Nucleus accumbens (tissue), 56 donors: ENCODE measurements at regions not wholly inside any gene's neighbourhood (a gene's known extent, or its start where the extent isn't known, plus 50 kb on each side); places are given as distances from the start of the nearest gene placed in this dataset.
"Not testable (repeated sequence)": the region's sequence is repeated elsewhere in the genome, so short reads cannot be mapped to it uniquely, and the experiment has no call there.

Source experiments
- DNase-seq, 56 donors: peaks; one replicate each; lab custom pipeline; 2025; lab: John Stamatoyannopoulos, UW

DNA sequence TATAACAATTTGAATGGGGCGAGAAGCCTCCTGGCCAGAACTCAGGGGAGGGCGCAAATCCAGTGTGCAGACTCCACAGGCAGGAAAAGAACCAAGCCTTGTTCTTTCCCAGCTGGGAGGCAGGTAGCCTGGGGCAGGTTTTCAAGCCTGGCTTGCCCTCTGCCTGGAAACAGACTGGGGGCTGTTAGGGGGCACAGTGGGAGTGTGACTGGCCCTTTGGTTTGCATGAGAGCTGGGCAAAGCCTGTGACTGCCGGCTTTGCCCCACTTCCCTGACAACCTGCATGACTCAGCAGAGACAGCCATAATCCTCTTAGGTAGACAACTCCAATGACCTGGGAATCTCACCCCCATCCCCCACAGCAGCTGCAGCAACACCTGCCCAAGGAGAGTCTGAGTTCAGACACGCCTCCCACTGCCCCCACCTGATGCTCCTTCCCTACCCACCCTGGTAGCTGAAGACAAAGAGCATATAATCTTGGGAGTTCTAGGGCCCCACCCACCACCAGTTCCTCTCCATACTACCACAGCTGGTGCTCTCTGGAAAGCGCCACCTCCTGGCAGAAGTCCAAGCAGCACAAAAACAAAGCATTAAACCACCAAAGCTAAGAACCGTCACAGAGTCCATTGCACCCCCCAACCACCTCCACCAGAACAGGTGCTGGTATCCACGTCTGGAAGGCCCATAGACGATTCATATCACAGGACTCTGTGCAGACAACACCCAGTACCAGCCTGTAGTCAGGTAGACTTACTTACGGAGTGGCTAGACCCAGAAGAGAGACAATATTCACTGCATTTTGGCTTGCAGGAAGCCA, 402.5 kb downstream of the STK39 start:
- no peak for DNase-seq

DNA sequence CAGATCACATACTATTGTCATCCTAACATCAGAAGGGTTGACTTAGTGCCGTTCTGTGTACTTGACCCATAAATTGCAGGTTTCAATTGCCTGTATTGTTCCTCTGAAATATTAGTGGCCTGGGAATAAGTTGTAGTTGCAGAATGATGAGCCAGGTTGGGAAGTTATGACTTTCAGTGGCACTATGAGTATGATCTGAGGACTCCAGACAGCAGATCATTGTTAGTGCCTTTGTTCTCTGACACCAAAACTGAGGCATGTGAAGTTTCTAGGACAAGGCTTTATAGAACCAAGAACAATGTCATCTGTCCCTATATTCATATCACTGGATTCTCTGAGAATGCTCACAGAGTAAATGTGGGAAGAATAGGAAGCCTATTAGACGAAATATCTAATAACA, 403.7 kb downstream of the STK39 start:
- DNase-seq = no peak

DNA sequence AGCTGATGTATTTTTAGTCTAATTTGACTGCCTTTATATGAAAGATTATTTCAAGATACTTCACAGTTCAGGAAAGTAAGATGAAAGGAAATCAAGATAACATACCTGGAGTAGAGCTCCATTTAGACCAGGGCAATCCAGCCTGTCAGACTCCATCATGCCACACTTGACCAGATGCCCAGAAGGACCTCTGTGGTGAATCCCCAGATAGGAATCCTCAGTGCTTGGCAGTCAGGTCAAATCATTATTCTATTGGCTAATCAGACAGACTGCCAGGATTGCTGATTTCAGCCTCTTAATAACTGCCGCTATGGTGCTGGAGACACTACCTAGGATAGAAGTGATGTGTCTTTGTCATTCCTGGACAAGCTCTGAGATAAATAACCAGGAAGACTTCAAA, 404.2 kb downstream of the STK39 start:
- DNase-seq = no peak

DNA sequence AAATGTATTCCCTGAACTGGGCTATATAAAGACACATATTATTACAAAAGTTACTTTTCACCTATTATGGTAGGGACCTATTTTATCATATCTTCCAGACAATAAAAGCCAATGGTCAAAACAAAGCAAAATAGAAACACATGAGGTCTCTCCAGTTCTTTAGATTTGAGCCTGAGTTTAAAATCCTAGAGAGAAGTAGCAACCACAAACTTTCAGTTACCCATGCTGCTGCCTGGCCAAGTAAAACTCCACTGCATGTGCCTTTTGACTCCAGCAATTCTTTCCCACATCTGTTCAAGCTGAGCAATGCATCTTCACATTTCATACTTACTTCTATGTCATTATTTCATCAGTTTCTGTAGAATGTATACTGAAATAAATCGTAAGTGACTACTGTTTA, 405.3 kb downstream of the STK39 start:
- no peak for DNase-seq

DNA sequence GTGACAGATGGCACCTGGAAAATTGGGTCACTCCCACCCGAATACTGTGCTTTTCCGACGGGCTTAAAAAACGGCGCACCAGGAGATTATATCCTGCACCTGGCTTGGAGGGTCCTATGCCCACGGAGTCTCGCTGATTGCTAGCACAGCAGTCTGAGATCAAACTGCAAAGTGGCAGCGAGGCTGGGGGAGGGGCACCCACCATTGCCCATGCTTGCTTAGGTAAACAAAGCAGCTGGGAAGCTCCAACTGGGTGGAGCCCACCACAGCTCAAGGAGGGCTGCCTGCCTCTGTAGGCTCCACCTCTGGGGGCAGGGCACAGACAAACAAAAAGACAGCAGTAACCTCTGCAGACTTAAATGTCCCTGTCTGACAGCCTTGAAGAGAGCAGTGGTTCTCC, 412.1 kb downstream of the STK39 start:
- DNase-seq = not testable (repeated sequence)

DNA sequence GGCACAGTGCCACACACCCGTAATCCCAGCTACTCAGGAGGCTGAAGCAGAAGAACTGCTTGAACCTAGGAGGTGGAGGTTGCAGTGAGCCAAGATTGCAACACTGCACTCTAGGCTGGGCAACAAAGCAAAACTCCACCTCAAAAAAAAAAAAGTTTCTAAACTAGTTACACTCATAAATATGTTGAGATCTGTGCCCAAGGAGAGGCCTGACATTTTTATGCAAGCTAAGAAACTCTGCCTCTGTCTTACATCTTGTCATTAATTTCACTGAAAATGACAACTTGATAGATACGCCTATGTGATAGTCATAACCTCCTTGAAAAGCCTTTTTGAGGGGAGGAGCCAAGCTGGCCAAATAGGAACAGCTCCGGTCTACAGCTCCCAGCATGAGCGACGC, 412.7 kb downstream of the STK39 start:
- DNase-seq = no peak

DNA sequence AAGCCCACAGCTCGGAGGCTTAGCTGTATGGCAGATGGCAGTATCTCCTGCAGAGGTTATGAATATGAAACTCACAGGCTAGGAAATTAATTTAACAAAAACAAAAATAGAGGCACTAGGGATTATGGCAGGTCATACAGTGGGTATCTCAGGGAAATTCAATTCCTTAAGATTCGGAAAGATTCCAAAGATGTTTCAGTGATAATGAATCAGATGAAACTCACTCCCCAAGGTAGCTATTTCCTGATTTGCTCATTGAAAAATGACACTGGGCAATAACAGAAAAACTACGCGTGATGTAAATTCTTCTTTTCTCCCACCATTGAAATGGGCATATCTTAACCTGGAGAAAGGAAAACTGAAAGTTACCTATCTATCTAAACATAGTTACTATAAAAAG, 414.1 kb downstream of the STK39 start:
- DNase-seq = no peak

DNA sequence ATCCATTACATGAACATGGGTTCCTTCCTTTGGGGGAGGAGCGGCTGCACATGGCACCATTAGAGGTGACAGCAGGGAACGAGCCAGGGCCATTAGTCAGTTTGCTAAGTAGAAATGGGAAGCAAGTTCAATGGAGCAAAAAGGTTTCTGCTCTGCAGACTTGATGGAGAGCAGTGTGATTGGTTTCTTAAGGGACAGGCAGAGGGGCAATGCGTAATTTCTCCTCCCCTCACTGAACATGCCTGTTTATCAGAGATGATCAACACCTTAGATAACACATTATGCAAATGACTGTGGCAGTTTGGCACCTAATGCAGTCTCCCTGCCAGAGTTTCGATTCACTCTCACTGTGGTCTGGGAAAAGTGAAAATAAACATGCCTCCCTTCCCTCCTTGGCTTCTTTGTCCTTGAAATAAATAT, 414.5 kb downstream of the STK39 start:
- no peak for DNase-seq

DNA sequence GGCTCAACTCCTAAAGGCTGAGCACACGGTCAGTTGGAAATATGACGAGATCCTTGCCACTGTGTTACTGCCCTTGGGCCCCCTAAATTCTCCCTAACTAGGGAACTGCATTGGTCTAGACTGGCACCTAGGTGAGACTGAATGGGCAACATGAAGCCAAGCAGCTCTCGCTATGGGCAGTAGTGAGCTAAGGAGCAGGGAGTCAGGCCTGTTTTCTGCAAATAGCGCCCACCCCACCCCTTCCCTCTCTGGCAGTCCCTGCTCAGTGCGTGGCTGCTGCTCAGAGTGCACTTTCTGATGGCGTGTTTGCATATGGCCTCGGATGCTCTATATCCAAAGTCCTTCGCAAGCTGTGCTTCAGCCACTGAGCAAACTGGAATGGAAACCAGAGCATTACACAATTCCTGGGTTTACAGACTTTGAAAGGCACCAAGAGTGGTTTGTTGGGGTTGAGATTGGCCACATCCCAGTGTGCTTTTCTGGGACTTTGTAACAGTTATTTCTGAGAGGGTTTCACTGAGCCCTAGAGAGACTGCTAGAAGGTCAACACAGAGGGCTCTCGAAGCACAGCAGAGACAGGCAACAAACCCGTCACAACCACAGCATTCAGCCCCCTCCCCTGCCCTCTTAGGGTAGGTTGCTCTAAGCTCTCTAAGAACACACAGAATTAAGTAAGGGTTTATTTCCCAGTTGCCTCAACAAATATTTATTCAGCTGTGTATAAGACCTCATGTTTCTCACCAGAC, 419.9 kb downstream of the STK39 start:
- DNase-seq = no peak

DNA sequence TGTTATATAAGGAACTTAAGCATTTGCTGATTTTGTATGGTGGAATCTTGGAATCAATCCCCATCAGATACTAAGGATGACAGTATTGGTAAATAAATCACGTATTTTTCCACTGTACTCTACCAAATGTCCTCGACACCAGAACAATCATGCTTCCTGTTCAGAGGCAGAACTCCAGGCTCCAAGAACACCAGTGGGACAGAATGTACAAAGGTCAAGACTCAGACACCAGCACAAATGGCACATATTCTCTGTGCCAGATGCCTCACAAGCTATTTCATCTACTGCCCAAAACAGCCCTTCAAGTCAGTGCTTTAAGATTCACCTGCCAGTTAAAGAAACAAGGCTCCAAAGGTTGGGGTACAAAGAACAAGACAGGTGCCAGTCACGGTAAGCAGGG, 420.5 kb downstream of the STK39 start:
- no peak for DNase-seq

DNA sequence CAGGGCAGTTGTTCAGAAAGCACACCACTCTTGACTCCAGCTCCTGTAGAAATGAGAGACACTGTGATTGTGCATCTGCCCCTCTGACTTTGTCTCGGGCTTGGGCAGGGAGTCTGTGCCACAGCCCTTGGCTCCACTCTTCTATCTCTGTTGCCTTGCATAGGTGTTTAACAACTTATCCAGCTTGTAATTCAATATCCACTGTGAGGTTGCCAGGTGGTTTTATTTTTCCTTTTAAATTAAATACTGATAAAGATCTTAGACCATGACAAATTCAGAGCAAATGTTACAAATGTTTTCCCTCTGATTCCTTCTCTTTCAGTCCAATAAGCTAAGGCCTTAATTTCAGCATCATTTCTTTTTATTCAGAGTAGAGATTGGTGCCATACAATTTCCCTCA, 421.7 kb downstream of the STK39 start:
- no peak for DNase-seq

DNA sequence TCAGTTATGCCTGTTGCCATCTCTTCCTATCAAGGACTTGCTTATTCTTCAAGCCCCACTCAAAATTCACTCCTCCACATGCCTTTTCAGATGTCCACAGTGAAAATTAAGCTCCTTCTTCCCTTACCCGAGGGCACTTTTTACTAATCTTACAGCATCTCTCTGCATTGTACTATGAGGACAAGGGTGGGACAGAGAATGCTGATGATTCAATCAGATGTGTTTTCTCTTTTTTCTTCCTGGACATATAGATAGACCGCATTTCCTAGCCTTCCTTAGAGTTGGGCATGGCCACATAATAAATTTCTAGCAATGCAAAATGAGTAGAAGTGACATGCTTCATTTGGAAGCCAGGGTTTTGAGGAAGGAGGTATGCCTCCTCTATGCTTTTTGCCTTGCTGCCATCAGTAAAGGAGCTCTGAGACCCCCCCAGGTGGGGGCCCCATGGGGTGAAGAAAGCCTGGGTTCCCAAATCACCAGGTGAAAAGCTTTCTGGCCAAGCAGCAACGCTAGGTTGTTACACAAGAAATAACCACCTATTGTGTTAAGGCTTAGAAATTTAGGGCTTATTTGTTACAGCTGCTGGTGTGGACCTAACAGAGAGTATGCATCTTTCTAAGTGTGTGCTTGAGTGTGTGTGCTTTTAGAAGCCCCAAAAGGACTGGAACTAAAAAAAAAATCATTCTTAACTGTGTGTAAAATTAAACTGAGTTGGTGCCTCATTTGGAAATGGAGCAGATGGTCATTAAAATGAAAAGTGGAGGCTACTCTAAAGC, 424.5 kb downstream of the STK39 start:
- no peak for DNase-seq

DNA sequence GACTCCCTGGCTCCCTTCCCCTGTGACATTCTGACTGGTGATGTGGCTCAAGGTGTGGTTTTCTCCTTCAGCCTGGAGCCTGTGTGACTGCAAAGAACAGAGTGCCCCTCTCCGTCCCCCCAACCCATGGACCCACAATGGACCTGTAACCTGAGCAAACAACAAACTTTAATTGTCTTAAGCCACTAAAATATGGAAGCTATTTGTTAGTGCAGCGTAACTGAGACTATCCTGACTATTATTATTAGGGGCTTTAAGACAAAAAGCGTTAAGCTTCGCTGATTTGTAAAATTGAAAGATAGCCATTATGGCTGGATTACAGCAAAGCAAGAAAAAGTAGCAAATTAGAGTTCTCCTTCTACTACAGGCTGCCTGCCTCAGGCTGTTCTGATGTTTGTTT, 426.9 kb downstream of the STK39 start:
- DNase-seq = no peak

DNA sequence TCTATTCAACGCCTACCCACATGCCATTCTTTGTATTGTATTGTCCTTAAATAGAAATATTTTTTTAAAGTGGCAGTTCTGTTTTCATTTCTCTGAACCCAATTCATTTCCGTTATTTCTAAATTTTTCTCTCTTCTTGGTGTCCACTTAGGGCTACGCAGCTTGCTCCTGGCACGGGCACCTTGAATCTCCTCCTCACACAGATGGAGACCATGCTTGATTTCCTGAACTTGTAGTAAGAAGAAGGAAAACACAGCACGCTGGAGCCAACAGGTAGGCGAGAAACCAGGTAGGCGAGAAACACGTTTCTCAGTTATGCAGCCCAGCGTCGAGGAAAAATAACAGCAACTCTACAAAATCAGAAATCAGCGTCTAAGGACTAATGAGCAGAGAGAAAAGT, 428.9 kb downstream of the STK39 start:
- no peak for DNase-seq

DNA sequence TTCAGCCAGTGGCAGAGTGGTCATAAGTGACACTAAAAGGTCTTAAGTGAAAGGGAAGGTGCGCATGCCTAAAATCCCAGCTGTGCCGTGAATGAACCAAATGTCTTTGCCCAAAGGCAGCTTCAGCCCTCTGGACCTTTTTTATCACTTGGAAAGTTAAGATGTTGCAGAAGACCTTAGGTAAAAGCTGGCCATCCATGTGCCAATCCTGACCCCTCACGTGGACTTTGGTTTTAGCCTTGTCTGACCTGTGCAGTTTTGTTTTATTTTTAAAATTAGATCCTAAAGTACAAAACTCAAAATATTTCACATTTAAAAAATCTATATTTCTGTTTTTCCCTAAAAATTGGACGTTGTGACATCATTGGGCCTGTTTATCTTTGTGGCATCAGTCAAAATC, 429.5 kb downstream of the STK39 start:
- no peak for DNase-seq

DNA sequence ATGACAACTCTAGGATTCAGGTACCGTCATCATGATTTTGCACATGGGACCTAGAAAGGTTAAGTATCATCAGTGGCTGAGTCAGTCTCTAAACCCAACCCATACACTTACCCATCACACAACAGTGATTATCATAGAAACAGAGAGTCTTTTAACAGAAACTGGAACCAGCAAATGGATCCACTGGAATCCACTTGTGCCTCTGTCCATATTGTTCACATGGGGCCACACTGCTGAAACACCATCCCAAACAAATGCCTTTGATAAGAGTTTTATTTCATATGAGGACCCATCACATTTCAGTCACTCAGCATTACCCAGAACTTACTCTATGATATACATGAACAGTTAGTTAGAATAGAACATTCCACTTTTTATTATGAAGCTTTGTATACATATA, 430.0 kb downstream of the STK39 start:
- no peak for DNase-seq

DNA sequence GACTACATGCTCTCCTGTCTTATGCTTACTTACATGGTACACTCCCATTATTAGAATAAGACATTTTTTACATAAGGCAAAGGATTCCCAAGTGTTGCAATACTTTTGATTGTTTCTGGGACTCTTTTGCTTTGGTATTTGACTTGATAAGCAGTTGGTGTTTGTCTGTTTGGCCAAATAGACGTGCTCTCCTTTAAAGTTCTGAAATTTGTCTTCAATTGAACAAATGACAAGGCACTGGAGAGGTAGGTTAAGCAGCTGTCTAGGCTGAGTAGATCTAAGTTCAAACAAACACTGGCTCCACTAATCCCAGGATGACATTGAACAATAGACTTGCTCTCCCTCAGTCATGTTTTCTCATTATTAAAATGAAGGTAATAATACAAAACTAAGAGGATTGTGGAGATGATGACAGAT, 430.5 kb downstream of the STK39 start:
- no peak for DNase-seq

DNA sequence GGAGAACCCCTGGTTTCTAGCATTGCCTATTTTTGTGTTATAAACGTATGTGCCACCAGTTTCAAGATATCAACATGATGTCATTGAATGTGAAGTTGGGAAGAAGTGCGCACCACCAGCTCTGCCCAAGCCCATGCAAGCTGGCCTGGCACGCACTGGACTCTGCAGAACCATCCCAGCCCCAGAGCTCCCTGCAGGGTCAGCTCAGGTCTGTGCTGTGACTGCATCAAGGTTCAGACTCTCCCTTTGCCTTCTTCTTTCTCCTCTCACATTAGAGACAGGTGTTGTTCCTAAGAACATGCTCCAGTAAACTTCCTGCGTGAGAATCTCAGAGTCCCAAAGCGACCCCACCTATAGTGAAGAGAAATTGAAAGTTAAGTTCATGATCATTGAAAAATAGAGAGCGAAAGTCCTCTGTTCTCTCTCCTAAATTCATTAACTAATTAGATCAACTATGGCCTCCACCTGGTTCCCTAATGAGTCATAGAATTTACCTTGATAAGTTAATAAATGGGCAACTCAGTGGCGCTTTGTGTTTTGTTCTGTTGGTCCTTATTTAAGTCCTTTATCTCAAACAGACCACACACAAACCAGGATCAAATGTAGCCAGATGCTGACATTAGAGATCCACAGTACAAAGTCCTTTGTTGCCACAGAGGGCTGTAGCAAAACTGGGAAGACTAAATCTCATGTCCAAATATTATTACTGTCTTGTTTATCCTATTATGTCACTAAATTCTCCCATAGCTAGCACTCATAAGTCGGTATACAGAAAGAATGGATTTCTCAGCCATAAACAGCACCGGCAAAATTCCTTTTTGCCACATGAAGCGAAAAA, 432.3 kb downstream of the STK39 start:
- no peak for DNase-seq

DNA sequence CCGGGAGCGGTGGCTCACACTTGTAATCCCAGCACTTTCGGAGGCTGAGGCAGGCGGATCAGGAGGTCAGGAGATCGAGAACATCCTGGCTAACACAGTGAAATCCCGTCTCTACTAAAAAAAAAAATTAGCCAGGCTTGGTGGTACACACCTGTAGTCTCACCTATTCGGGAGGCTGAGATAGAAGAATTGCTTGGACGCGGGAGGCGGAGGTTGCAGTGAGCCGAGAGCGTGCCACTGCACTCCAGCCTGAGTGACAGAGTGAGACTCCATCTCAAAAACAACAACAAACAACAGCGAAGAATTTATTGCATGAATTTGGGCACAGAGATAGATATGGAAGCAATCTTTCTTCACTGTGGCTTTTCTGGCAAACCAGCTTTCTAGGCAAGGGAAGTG, 432.9 kb downstream of the STK39 start:
- DNase-seq = not testable (repeated sequence)

DNA sequence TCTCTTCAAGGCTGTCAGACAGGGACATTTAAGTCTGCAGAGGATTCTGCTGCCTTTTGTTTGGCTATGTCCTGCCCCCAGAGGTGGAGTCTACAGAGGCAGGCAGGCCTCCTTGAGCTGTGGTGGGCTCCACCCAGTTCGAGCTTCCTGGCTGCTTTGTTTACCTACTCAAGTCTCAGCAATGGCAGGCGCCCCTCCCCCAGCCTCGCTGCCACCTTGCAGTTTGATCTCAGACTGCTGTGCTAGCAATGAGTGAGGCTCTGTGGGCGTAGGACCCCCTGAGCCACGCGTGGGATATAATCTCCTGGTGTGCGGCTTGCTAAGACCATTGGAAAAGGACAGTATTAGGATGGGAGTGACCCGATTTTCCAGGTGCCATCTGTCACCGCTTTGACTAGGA, 437.6 kb downstream of the STK39 start:
- DNase-seq = not testable (repeated sequence)
